ENCODE measurements at regions not wholly inside any gene's neighbourhood (a gene's known extent, or its start where the extent isn't known, plus 50 kb on each side); places are given as distances from the start of the nearest gene placed in this dataset.

GRCh38 chr13:78443839-78444238 is 159.5 kb downstream of the POU4F1 start:
- TF ChIP-seq YY1 (IDR thresholded peaks at IDR 0.05; ENCODE audit: low read depth) (no peak), MAX (IDR thresholded peaks at IDR 0.05) (no peak), EGR1 (IDR thresholded peaks at IDR 0.05) (no peak), CREB1 (IDR thresholded peaks at IDR 0.05; ENCODE audit: low read depth) (no peak), REST (IDR thresholded peaks at IDR 0.05; ENCODE audit: low read depth) (no peak), TEAD4 (IDR thresholded peaks at IDR 0.05) (no peak), NFIC (IDR thresholded peaks at IDR 0.05) (no peak), USF1 (IDR thresholded peaks at IDR 0.05) (no peak), TAF1 (IDR thresholded peaks at IDR 0.05; ENCODE audit: low read depth) (no peak), RAD21 (IDR thresholded peaks at IDR 0.05; ENCODE audit: low read depth) (no peak), EP300 (IDR thresholded peaks at IDR 0.05; ENCODE audit: borderline replicate concordance) (no peak), FOXM1 (IDR thresholded peaks at IDR 0.05; ENCODE audit: borderline replicate concordance, low read depth) (no peak)

GRCh38 chr13:78437781-78438180 is 165.6 kb downstream of the POU4F1 start:
- TF ChIP-seq ZBTB7A (IDR thresholded peaks at IDR 0.05; ENCODE audit: low read depth) = no peak
- TF ChIP-seq NFIC (IDR thresholded peaks at IDR 0.05) = no peak
- no peak for TF ChIP-seq USF1 (IDR thresholded peaks at IDR 0.05)
- TF ChIP-seq FOXM1 (IDR thresholded peaks at IDR 0.05; ENCODE audit: borderline replicate concordance, low read depth) = no peak

GRCh38 chr13:78436311-78436710 is 167.0 kb downstream of the POU4F1 start:
- TF ChIP-seq TEAD4 (IDR thresholded peaks at IDR 0.05) = no peak
- TF ChIP-seq USF1 (IDR thresholded peaks at IDR 0.05) = no peak
- no peak for TF ChIP-seq NFIC (IDR thresholded peaks at IDR 0.05)
- TF ChIP-seq RAD21 (IDR thresholded peaks at IDR 0.05; ENCODE audit: low read depth) = no peak
- no peak for TF ChIP-seq ZBTB7A (IDR thresholded peaks at IDR 0.05; ENCODE audit: low read depth)
- no peak for TF ChIP-seq CEBPB (IDR thresholded peaks at IDR 0.05)
- TF ChIP-seq FOXM1 (IDR thresholded peaks at IDR 0.05; ENCODE audit: borderline replicate concordance, low read depth) = no peak
- TF ChIP-seq YY1 (IDR thresholded peaks at IDR 0.05; ENCODE audit: low read depth) = no peak
- TF ChIP-seq CREB1 (IDR thresholded peaks at IDR 0.05; ENCODE audit: low read depth) = no peak
- no peak for TF ChIP-seq TCF12 (IDR thresholded peaks at IDR 0.05; ENCODE audit: low read depth)

- TF ChIP-seq TCF12 (IDR thresholded peaks at IDR 0.05; ENCODE audit: low read depth) = no peak
- no peak for TF ChIP-seq TEAD4 (IDR thresholded peaks at IDR 0.05)
- TF ChIP-seq YY1 (IDR thresholded peaks at IDR 0.05; ENCODE audit: low read depth) = no peak
- no peak for TF ChIP-seq CEBPB (IDR thresholded peaks at IDR 0.05)
- TF ChIP-seq USF1 (IDR thresholded peaks at IDR 0.05) = no peak
- TF ChIP-seq TAF1 (IDR thresholded peaks at IDR 0.05; ENCODE audit: low read depth) = no peak
- no peak for TF ChIP-seq RAD21 (IDR thresholded peaks at IDR 0.05; ENCODE audit: low read depth)
- no peak for TF ChIP-seq FOXM1 (IDR thresholded peaks at IDR 0.05; ENCODE audit: borderline replicate concordance, low read depth)
- TF ChIP-seq EP300 (IDR thresholded peaks at IDR 0.05; ENCODE audit: borderline replicate concordance) = no peak
- TF ChIP-seq EGR1 (IDR thresholded peaks at IDR 0.05) = no peak
- TF ChIP-seq REST (IDR thresholded peaks at IDR 0.05; ENCODE audit: low read depth) = no peak
- TF ChIP-seq NFIC (IDR thresholded peaks at IDR 0.05) = no peak
Measured at GRCh38 chr13:78431328-78431727, 172.0 kb downstream of the POU4F1 start.

GRCh38 chr13:78430811-78431210 is 172.5 kb downstream of the POU4F1 start:
- no peak for TF ChIP-seq CREB1 (IDR thresholded peaks at IDR 0.05; ENCODE audit: low read depth)
- no peak for TF ChIP-seq REST (IDR thresholded peaks at IDR 0.05; ENCODE audit: low read depth)
- no peak for TF ChIP-seq CEBPB (IDR thresholded peaks at IDR 0.05)
- no peak for TF ChIP-seq FOXM1 (IDR thresholded peaks at IDR 0.05; ENCODE audit: borderline replicate concordance, low read depth)
- TF ChIP-seq YY1 (IDR thresholded peaks at IDR 0.05; ENCODE audit: low read depth) = no peak
- no peak for TF ChIP-seq NFIC (IDR thresholded peaks at IDR 0.05)
- TF ChIP-seq EP300 (IDR thresholded peaks at IDR 0.05; ENCODE audit: borderline replicate concordance) = no peak
- TF ChIP-seq TCF12 (IDR thresholded peaks at IDR 0.05; ENCODE audit: low read depth) = no peak
- no peak for TF ChIP-seq RAD21 (IDR thresholded peaks at IDR 0.05; ENCODE audit: low read depth)
- no peak for TF ChIP-seq MAX (IDR thresholded peaks at IDR 0.05)
- no peak for TF ChIP-seq USF1 (IDR thresholded peaks at IDR 0.05)
- no peak for TF ChIP-seq EGR1 (IDR thresholded peaks at IDR 0.05)
- TF ChIP-seq ZBTB7A (IDR thresholded peaks at IDR 0.05; ENCODE audit: low read depth) = no peak
- TF ChIP-seq TAF1 (IDR thresholded peaks at IDR 0.05; ENCODE audit: low read depth) = no peak
- no peak for TF ChIP-seq TEAD4 (IDR thresholded peaks at IDR 0.05)
